Stimulated activated CD4-positive, alpha-beta T cell treated with anti-CD3 and anti-CD28 coated beads, Interleukin-15, amount 100 ng/mL, for 1 hour (primary cell): ENCODE measurements at regions not wholly inside any gene's neighbourhood (a gene's known extent, or its start where the extent isn't known, plus 50 kb on each side); places are given as distances from the start of the nearest gene placed in this dataset.
A peak's percentile ranks its signal among the peaks of the same experiment; 100 is the strongest.
"Not testable (repeated sequence)": the region's sequence is repeated elsewhere in the genome, so short reads cannot be mapped to it uniquely, and the experiment has no call there.

Experiments
- DNase-seq, 2 donors: peaks; one replicate each; pipeline ENCODE4 v3.0.0-alpha.2; 2020; ENCODE audit warnings: low read depth in 1 of 2, low spot score in 1 of 2

DNA sequence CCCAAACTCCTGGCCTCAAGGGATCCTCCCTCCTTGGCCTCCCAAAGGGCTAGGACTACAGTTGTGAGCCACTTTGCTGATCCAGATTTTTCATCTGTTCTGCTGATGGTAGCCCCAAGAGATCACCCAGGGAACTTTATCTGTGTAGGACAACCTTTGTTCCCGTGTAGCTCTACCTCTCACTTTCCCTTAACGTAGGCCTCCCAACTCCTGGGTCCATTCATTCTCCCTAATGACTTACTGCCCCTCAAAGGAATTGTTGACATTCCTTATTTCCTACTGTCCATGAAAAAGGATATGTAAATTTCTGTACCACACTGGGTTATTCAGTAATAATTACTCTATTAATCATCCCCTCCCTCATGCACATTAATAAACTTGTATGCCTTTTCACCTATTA lies 51.0 kb upstream of the PHF24 start:
- DNase-seq: no peak

DNA sequence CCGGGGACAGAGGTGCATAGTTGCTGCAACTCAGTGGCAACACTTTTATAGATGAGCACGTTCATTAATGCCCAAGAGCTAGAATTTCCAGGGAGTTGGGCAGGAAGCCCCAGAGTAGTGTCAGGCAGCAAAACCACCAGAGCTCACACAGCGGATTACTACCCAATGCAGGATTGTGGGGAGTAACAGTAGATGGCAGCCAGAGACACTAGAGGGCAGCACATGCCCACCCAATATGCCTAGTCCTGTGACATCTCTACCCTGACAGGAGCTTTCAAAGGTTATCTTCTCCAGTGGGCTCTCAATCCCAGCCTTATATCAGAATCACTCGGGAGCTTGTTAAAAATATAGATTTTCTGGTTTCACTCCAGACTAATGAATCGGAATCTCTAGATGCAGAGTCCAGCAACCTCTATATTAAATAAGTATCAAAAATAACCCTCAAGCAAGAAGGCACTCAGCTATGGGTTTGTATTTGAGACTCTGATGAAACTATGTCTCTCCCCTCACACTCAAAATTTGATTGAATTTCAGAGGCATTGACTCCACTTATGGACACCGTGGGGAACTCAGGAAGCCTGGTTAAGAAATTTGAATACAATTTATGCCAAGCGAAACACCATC lies 58.4 kb upstream of the PHF24 start:
- DNase-seq: peak; percentile 59 to 66

DNA sequence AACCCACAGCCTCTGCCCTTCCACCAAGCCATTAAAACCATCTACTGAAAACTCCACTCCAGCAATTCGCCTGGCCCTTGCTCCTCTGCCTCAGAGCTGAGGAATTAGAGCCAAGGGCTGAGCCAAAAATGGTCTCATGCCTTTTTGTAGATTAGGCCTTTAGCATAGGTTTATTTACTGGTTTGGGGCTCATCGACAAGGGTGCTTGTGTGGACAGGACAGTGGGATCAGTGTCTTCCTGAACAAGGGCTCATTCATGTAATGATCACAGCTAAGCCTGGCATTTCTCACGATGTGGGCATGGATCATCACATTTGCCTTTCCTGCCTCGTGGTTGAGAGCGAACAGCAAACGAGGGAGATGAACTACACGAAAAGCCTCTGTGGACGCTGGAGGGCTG lies 59.2 kb upstream of the PHF24 start:
- no peak for DNase-seq

DNA sequence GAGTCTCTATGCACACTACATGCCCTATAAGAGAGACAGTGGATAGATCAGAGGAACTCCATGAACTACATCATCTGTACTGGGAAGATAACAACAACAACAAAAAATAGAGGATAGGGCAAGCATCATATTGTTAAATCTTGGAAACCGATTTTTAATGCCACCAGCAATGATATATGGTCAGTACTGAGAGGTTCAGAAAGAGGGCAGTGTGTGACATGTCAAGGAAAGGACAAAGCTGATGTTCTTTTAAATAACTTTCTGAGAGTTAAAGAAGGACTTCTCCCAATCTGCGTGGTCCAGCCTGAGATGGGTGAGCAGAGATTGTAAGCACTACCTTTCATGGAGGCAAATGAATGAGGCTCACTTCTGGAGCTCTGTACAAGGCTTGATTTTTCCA lies 62.0 kb upstream of the PHF24 start:
- no peak for DNase-seq

DNA sequence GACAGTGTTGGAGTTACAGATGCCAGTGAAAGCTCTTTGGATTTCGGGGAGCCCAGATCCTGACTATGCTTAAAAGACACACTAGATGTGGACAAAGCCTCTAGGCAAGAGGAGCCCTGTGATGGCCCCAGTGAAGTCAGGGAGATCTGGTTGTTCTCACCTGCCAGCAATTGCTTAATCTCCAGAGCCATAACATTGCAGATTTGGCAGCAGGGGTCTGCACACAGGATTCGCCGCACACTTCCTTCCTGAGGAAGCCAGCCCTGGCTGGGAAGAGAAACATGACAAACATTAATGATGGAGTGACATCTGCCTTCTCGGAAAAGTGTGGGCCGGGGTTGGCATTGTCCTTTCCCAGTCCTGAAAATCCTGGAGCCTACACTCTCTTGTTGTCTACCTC lies 65.2 kb upstream of the PHF24 start:
- DNase-seq: no peak

DNA sequence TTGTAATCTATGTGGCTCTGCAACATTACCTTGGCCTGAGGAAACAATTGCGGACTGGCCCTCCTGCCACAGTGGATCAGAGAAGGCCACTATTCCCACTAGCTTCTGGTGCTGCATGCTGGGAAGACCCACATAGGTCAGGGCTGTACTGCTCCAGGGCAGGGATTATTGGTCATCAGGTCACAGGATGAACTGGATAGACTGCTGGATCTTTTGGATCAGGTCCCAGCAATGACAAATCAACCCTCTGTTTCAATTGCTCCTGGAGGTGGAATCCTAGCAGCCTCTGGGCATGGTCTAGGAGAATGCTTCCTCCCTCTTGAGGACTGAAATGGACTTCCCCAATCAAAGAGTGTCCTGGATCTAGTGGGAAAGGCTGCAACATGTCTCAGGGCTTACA lies 66.7 kb upstream of the PHF24 start:
- no peak for DNase-seq

DNA sequence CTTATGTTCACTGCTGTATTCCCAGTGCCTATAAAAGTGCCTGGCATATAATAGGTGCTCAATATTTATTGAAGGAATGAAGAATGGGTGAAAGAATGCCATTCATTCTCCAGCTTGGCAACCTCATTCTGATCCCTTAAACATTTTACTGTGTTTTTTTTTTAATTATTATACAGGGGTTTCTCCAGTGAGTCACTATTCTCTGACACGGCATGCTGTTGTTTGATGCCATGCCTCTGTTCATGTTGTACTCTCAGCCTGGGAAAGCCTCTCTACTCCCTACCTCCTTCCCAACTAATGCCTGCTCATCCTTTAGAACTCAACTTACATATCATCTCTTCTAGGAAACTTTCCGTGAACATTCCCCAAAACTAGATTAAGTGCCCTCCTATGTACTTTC lies 70.2 kb upstream of the PHF24 start:
- DNase-seq: no peak

DNA sequence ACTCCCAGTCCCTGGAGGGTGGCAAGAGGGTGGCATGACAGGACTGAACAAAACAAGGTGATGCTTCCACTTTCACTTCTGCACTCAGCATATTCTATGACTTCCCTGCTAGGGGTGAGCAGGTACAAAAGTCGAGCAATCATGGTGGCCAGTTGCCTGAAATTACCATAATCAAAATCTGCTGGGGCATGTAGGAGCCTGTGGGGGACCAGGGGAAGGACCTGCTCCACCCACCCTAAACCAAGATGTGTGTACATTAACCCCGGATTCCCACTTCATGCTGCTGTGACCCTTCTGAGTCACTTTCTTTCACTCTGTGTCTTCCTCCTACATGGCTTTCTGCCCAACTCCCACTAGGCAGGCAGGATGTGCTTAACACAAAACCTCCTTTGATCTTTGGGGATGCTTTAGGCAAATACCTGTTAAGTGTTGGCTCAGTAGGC lies 73.3 kb upstream of the PHF24 start:
- DNase-seq: no peak

DNA sequence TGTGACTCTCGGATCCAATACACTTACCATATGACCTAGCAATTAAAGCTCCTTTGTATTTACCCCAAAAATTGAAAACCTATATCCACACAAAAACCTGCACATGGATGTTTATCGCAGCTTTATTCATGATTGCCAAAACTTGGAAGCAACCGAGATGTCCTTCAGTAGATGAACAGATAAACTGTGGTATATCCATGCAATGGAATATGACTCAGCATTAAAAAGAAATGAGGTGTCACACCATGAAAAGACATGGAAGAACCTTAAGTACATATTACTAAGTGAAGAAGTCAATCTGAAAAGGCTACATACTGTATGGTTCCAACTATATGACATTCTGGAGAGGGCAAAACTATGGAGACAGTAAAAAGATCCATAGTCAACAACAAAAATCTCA lies 82.0 kb upstream of the PHF24 start:
- DNase-seq: no peak

DNA sequence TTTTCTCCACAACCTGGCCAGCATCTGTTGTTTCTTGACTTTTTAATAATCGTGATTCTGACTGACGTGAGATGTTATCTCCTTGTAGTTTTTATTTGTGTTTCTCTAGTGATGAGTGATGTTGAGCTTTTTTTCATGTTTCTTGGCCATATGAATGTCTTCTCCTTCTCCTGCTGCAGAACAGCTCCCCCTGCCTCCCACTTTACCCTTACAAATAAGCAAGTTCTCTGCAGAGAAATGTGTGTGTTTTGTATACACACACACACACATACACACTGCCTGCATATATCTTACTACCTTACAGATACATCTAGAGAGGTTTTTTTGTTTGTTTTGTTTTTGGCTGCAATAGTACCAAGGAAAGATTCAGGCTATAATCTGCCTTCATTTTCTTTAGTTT lies 88.7 kb upstream of the PHF24 start:
- no peak for DNase-seq

DNA sequence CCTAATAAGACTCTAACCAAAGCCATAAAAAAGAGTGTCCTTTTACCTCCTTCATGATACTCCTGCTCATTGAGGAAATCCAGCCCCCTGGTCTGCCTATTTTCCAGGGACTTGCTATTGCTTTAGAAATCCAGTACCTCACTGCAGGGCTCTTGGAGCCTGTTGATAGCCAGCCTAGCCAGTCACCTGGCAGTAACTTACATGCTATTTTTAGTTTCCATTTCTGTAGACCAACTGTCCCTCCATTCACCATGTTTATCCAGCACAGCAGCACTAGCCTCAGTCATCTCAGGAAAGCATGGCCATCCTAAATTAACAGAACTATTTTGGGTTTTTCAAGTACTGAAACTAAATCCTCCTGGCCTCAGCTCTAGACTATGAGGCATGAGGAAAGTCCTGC lies 91.5 kb upstream of the PHF24 start:
- no peak for DNase-seq

DNA sequence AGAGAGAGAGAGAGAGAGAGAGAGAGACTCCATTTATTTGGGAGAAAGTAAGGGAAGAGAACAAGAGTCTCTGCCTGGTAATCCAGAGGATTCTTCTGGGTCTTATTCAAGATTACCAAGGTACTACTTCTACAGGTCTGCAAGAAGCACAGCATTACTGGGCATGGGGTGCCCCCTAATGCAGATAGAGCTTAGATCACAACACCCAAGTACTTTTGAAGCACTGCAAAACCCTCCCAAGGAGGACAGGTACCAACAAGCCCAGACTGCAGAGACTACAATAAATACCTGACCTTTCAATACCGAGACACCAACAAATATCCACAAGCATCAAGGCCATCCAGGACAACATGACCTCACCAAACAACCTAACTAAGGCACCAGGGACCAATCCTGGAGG lies 94.7 kb upstream of the PHF24 start:
- no peak for DNase-seq

DNA sequence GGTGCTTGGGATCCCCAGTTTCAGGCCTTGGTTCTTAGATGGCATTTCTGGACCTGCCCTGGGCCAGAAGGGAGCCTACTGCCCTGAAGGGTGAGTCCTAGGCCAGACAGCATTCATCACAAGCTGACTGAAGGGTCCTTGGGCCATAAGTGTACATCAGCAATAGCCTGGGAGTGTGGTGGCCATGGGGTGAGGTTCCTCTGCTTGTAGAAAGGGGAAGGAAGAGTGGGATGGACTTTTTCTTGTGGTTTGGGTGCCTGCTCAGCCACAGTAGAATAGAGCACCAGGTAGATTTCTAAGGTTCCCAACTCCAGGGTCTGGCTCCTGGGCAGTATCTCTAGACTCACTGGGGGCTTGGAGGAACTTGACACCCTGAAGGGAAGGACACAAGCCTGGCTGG lies 95.2 kb upstream of the PHF24 start:
- no peak for DNase-seq

DNA sequence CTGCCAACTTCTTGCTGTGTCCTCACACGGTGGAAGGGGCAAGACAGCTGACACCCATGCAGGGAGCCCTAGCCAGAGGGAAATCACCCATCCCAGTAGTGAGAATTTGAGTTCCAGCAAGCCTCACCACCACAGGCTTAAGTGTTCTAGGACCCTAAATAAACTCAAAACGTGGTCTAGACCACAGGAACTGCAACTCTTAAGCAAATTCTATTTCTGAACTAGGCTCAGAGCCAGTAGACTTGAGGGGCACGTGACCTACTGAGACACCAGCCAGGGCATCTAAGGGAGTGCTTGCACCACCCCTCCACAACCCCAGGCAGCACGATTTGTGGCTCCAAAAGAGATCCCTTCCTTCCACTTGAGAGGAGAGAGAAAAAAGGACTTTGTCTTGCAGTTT lies 96.0 kb upstream of the PHF24 start:
- DNase-seq: no peak

DNA sequence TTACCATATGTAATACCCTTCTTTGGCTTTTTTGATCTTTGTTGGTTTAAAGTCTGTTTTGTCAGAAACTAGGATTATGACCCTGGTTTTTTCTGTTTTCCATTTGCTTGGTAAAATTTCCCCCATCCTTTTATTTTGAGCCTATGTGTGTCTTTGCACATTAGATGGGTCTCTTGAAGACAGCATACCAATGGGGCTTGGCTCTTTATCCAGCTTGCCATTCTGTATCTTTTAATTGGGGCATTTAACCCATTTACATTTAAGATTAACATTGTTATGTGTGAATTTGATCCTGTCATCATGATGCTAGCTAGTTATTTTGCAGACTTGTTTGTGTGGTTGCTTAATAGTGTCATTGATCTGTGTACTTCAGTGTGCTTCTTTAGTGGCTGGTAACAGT lies 103.1 kb upstream of the PHF24 start:
- not testable (repeated sequence) for DNase-seq

DNA sequence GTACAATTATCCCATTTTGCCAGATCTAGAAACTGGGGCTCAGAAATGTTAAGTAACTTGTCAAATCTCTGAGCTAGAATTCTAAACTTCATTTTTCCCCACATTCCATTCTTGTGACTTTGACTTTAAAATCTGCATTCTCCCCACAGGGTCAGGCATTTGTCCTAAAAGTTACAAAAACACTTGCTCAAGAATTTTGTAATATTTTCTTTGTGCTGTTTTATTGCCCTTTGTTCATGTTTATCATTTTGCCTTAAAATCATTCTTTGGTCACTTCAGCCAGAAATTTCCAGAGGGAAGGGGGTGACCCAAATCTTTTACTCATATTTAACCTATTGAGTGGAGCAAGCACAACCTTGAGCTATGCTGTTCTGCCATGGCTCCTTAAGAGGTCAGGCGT lies 120.1 kb upstream of the CCL21 start:
- no peak for DNase-seq

DNA sequence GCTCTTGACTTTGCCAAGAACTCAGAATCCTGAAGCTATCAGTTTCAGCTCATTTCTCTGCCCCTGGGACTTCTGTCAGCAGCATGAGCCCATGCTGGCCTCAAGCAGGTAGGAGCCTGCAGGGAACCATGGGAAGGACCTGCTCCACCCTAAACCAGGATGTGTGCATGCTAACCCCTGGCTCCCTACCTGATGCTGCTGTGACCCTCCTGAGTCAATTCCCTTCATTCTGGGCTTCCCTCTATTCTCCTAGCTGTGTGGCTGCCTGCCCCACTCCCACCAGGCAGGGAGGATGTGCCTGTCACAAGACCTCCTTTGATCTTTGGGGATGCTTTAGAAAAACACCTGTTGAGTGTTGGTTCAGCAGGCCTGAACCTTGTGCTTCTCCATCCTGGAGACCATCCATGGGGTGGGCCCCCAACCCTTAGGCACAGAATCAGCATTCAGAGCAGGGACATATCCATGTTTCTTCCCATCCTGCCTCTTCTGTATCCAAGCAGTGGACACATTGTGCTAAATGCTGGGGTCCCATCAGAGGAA lies 117.1 kb upstream of the CCL21 start:
- no peak for DNase-seq

DNA sequence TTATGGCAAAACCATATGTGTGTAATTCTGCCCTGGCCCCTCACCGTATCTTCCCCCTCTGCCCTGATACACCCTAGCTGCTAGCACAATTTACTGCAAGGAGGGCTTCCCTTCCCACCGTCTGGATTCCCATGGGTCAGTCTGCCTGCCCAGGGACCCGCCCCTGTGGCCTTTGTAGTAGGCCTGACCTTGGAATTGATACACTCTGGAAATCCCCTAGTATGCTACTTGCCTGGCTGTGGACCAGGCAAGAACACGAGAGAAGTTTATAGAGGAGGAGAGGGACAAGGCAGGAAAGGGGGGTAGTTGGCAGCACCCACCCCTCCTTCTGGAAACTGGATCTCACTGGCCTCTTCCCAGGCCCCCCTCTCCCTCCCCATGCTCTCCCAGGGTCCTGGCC lies 115.8 kb upstream of the CCL21 start:
- no peak for DNase-seq

DNA sequence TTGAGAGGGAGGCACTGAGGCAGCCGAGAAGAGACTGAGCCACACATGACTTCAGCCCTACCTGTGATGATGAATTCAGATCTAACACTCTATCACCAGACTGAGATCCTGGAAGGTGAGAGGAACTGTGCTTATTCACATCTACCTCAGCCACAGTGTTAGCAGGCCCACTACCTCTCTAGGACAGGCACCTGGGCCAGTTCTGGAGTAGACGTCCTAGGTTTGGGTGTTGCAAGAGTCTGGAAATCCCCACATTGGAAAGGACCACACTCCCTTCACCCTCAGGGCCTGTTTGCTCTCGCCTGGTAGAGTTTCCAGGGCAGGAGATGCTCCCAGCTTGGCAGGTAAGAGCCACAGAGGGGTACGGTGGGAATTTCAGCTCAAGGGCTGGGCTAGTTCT lies 113.8 kb upstream of the CCL21 start:
- DNase-seq: no peak

DNA sequence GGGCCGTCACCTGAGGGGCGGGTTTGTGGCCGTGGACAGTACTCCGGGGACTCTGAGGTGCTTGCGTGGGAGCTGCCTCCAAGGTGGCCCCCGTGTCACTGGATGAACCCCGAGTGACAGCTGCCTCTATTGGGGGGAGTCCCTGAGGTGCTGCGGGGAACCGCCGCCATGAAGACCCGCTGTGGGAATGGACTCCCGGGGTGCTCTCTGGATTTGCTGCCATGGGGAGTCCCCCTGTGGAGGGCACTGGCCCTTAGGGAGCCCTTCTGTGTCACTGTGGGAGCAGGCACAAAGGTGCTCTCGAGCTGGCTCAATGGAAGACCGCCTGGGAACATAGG lies 100.2 kb upstream of the CCL21 start:
- no peak for DNase-seq

DNA sequence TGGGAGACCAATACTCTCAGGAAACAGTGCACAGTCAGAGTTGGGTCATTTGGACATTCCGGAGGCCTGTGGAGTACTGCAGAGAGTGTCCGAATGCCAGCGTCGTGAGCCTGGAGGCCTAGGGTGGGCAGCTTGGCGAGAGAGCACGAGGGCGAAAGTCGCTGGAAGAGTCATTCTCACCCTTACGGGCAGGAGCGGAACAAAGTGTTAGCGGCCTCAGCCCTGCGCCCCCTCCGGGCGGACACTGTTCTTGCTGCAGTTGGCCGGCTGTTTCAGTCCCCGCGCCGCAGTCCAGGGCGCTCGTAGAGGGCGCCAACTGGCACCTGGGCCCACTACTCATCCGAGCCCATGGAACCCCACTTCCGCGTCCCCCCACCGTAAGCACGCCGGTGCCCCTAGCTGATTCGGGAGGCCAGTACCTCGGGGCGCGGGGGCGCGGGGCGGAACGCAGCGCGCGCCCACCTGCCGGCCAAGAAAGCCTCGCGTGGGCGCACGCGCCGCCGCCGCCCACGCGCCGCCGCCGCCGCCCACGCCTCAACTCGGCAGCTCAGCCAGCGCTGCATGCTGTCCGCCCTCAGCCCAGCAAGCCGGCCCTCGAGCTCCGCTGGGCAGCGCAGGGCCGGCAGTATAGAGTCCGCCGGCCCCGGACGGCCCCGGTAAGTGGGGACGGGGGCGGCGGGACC lies 99.7 kb upstream of the CCL21 start:
- no peak for DNase-seq

DNA sequence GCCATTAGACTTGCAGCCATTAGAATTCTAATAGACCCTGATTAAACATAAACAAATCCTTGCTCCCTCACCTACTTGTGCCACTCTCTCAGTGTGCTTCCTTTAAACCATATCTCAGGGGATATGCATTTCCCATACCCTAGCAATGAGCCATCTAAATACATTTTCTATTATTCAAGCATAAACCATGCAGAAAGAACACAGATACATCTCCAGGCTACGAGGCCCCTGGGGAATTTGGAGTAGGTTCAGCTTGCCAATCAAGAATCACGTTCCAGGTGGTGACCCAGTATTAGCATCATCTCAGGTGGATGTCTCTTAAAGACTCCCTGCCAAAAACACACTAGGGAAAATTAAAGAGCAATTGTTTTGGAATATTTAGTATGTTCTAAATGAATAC lies 93.0 kb upstream of the CCL21 start:
- no peak for DNase-seq

DNA sequence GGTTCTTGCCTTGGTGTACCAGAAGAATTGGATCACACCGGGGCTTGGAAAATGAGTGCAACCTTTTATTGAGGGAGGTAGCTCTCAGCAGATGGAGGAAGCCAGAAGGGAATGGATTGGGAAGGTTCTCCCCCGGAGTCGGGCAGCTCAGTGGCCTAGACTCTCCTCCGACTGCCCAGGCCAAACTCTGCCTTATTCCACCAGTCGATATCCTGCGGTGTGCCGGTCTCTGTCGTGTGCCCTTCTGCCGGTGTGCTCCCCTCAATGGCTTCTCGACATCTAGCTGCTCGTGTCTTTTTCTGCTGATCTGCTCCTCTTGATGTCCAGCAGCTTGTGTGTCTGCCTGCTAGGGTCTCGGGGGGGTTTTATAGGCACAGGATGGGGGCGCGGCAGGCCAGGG lies 87.4 kb upstream of the CCL21 start:
- DNase-seq: no peak
